GM18858 (cell line): ENCODE measurements at regions not wholly inside any gene's neighbourhood (a gene's known extent, or its start where the extent isn't known, plus 50 kb on each side); places are given as distances from the start of the nearest gene placed in this dataset.

ENCODE experiments used
- ATAC-seq: cut with Tn5 transposase; IDR thresholded peaks from one replicate; pipeline ENCODE4 v1.9.1; 2021; ENCODE audit not compliant: unreplicated experiment

GRCh38 chr9:91065231-91066041 is 263.8 kb downstream of the SYK start:
- ATAC-seq = no peak

GRCh38 chr9:91066042-91066415 is 264.4 kb downstream of the SYK start:
- ATAC-seq = no peak

- ATAC-seq = no peak
Measured at GRCh38 chr9:91066856-91067255, 265.2 kb downstream of the SYK start.

DNA sequence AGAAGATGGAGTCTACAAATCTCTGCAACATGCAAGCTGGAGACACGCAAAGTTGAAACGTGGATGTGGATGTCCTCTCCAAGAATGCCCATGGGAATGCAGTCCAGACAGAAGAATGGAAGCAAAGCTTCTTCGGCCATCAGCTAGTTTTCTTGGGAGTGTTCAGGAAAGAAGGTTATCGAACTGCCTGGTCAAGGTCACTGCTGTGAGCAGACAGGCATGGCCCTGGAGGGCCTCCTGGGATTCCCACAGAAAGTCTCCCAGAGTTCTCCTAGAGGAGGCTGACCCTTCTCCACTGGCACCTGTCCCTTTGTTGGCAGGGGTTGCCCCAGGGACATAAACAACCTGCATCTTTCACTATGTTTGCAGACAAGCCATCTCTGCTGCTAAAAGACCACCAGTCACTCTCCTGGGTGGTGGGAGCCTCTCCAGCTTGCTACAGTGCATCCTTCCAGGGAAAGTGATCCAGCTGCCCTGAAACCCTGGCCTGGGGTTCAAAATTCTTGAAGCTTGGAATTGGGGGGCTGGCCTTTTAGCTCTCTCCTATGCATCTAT is 265.8 kb downstream of the SYK start:
- no peak for ATAC-seq

DNA sequence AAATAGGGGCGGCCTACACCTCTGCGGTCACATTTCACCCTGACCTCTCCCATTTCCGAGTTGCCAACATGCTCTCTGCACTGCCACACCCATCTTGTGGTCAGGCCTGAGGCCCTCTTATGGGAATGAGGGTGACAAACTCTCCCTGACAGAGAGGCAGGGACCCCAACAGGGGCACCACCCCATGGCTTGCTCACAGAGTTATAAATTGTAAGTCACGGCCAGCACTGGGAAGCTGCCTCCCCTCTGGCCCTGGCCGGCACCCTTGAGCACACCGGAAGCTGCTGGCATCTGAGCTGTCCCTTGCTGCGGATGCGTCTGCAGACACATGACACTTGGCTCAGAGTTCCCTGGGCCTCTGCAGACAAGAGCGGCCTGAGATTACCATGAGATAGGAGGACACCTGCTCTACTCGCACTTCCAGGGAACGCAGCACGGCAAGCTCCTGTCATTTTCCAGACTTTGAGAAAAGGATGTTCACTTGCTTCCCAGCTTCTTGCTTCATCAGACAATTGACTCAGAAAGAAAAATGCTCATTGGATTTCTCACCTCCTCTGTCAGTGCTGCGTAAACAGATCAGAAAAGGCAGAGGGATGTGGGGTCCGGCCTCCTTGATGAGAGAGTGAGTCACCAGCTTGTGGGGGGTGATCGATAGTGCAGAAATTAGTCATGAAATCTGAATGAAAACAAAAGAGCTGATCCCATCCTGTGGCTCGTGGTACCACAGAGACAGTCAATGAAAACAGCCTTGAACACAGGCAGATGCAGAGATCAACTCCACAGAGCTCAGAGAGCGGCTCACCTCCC is 269.8 kb downstream of the SYK start:
- no peak for ATAC-seq

DNA sequence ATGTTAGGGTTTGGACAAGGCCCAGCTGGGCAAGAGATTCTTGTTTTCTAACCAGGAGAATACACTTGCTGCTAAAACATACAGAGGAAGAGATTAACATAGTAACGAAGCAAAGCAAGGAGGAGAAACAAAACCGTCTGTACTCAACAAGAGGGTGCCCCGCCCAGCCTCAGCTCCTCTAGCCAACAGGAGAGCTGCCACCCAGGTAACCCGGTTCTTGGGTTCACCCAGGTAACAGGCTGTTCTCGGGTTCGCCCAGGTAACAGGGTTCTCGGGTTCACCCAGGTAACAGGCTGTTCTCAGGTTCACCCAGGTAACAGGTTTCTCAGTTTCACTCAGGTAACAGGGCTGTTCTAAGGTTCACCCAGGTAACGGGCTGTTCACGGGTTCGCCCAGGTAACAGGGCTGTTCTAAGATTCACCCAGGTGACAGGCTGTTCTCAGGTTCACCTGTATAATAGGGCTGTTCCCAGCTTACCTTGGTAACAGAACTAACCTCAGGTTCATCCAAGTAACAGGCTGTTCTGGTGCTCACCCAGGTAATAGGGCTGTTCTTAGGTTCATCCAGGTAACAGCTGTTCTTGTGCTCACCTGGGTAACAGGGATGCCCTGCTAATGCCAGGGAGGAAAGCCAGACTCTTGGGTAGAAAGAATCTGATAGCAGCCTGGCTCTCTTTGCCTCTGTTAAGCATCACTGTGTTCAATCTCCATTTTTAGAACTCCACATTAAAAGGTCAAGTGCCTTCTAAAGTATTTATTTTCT is 271.6 kb downstream of the SYK start:
- ATAC-seq = no peak

GRCh38 chr9:91073811-91074771 is 272.5 kb downstream of the SYK start:
- no peak for ATAC-seq

GRCh38 chr9:91074866-91075265 is 273.2 kb downstream of the SYK start:
- no peak for ATAC-seq

DNA sequence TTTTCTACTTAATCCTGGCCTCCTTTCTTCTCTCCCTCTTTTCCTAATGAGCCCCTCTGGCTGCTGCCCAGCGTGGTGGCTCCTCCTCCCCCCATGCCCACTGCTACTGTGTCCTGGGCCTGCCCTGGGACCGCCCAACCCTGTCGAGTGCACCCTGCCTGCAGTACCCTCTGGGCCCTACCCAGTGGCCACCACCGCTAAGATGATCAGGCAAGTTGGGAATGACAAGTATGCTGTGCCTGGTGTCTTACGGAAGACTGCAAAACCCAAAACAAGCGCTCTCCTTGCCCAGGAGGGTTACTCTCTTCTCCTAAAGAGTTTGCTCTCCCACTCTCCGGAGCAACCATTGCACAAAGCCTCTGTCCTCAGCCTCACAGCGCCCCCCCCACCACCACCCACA is 273.7 kb downstream of the SYK start:
- ATAC-seq = no peak

DNA sequence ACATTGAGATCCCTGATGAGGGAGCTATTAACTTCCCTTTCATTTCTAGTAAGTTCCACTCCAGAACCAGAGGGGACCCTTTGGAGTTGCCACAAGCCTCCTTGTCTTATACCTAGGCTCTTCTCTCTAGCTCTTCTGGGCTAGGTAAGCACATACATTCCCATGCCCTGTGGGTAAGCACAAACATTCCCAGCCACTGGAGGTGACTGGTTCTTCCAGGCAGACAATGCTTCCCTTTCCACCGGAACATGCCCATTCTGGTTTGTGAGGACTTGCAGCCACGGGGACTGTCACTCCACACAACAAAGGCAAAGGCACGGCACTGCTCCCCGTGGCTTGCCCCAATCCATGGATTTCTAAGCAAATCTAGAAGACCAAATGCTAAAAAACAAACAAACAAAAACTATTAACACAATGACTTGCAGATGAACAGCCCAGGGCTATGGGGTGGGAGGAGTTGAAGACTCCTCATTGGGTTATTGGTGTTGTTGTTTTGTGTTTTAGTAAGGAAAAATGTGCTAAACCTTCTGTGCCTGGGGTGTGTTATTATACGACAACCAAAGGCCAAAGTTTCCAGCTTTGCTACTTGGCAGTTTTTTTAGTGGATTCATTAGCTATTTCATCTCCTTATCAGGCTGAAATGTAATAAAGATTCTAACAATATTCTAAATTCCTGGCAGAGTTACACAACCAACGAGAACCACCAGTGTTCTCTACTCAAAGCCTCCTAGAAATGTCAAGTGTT is 276.2 kb downstream of the SYK start:
- no peak for ATAC-seq

GRCh38 chr9:91078369-91078695 is 276.7 kb downstream of the SYK start:
- no peak for ATAC-seq

DNA sequence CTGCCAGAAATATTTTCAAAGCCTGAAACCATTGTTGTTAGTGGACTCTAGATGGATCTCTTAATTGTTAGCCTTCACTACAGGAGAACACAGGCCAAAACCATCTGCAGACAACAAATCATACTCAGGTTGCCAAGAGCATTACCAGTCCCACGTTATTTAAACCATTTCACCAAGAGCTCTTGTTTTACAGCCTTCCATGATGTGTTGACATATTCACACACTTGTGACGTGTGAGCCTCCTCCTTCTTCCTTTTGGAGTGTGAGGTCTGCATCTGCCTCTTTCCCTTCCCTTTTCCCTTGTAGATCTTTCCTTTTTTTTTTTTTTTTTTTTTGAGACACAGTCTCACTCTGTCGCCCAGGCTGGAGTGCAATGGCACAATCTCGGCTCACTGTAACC is 279.0 kb downstream of the AUH start:
- ATAC-seq = no peak

DNA sequence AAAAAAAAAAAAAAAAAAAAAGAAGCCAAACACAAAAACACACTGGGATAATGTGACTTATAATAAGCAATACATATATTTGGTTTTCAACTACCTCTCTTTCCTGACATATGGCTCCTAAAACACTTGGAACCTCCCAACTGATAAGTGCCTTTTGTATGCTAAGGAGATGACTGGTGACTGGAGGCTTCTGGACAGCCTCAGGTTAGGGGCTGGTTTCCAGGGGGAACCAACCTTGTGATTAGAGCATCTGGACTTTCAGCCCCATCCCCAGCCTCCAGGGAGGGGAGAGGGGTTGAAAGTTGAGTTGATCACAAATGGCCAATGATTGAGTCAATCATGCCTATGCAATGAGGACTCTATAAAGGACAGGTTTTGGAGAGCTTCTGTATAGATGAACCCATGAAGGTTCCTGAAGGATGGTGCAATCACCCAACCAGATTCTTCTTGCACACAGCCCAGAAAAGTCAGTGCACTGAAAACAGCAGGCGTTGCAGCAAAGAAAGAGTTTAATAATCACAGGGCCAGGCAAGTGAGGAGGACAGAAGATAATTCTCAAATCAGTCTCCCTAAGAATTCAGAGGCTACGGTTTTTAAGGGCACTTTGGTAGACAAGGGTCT is 276.7 kb downstream of the AUH start:
- ATAC-seq = no peak

DNA sequence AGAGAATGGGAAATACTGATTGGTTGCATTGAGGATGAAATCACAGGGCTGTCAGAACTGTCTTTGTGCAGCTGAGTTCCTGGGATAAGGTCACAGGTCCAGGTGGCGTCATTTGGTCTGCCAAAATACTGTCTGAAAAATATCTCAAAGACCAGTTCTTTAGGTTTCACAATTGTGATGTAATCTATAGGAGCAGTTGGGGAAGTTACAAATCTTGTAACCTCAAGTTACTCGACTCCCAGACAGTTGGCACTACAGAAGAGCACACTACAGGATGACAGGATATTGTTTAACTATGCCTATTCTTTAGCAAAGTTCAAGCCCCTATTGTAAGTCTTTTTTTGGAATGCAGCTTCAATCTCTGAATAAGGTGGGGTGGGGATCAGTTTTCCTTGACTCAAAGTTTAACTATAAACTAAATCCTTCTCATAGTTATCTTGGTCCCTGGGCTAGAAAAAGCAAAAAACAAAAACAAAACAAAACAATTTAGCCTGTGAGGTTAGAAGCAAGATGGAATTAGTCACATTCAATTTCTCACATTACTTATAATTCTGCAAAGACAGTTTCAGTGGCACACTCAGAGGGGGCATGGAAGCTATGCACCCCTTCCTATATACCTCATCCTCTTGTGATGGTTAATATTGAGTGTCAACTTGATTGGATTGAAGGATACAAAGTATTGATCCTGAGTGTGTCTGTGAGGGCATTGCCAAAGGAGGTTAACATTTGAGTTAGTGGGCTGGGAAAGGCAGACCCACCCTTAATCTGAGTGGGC is 276.0 kb downstream of the AUH start:
- no peak for ATAC-seq

DNA sequence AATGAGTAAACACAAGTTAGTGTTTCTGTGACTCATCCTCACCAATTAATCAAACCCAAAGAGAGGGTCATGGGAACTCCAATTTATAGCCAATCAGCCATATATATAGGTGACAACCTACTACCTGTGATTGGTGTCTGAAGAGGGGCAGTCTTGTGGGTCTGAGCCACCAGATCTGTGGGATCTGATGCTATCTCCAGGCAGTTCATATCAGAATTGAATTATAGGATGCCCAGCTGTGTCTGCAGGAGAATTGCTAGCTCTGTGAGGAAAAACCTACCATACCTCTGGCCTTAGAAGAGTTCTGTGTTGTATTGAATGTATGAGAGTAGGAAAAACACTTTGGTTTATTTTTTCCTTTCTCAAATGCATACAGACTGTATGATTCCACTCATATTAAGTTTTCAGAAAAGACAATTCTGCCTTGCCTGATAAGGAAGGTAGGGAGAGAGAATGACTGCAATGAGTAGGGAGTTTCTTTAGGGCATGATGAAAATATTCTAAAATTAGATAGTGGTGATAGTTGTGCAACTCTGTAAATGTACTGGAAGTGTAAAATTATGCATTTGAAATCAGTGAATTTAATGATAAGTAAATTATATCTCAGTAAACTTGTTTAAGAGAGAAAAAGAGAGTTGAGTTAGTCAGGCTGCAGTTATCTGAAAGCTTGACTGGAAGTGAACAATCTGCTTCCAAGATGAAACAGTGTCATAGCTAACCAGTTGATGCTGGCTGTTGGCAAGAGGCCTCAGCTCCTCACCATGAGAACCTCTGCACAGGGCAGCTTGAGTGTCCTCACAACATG is 274.9 kb downstream of the AUH start:
- no peak for ATAC-seq

GRCh38 chr9:91087462-91087759 is 274.3 kb downstream of the AUH start:
- ATAC-seq = no peak

DNA sequence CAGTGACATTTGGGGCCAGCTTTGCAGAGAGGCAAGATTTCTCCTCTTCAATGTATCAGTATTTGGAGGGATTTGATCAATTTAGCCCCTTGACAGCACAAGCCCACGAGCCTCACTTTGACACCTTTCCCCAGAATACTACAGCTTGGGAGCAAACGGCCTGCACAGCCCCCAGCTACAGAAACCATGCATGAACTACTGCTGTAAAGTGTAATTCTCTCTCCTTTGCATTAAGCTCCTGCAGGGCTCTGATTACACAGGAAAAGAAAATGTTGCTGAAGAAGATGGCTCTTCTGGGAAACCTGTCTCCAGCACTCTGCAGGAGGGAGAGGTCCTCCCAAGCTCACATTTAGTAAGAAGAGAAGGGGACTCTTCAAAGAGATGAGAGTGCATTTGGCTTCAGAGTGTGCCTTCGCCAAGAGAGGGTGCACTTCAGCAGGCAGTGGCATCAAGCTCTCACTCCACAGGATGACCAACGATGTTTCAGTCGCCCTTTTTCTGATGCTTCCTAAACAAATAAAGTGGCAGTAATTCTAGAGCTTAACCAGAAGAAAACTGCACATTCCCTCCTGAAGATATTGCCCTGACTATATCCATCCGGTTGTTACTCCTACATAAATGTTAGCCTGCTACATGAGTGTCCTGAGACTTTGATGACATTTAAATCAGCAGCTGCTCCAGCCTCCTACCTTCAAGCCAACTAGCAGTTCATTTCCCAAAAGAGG is 272.2 kb downstream of the AUH start:
- ATAC-seq = no peak
